Neural crest cell (in vitro differentiated cells): ENCODE measurements at regions not wholly inside any gene's neighbourhood (a gene's known extent, or its start where the extent isn't known, plus 50 kb on each side); places are given as distances from the start of the nearest gene placed in this dataset.

Experiments used
- DNase-seq: peaks from one replicate; pipeline ENCODE4 v3.0.0; 2021; ENCODE audit warnings: low read depth, mixed read lengths, low spot score
- H3K27ac Mint-ChIP-seq: one replicate; pipeline ENCODE4 v1.8.0; 2021; ENCODE audit warnings: mild to moderate bottlenecking, mixed read lengths; ENCODE audit not compliant: unreplicated experiment
- H3K27me3 Mint-ChIP-seq: 2 replicates; pipeline ENCODE4 v1.8.0; 2021; ENCODE audit warnings: low read depth, mild to moderate bottlenecking, mixed read lengths
- H3K36me3 Mint-ChIP-seq: 2 replicates; pipeline ENCODE4 v1.8.0; 2021; ENCODE audit warnings: low read depth, mild to moderate bottlenecking, mixed read lengths
- H3K4me1 Mint-ChIP-seq: 2 replicates; pipeline ENCODE4 v1.8.0; 2021; ENCODE audit warnings: mixed read lengths
- H3K4me3 Mint-ChIP-seq: one replicate; pipeline ENCODE4 v1.8.0; 2021; ENCODE audit warnings: mild to moderate bottlenecking, mixed read lengths
- H3K9me3 Mint-ChIP-seq: 2 replicates; pipeline ENCODE4 v1.8.0; 2021; ENCODE audit warnings: mixed read lengths
- CTCF ChIP-seq: fragments of 200-600 bp; sonication (generic); conservative IDR thresholded peaks from 2 replicates; pipeline ENCODE4 v1.5.0; 2021; ENCODE audit warnings: antibody characterized with exemption, mild to moderate bottlenecking

DNA sequence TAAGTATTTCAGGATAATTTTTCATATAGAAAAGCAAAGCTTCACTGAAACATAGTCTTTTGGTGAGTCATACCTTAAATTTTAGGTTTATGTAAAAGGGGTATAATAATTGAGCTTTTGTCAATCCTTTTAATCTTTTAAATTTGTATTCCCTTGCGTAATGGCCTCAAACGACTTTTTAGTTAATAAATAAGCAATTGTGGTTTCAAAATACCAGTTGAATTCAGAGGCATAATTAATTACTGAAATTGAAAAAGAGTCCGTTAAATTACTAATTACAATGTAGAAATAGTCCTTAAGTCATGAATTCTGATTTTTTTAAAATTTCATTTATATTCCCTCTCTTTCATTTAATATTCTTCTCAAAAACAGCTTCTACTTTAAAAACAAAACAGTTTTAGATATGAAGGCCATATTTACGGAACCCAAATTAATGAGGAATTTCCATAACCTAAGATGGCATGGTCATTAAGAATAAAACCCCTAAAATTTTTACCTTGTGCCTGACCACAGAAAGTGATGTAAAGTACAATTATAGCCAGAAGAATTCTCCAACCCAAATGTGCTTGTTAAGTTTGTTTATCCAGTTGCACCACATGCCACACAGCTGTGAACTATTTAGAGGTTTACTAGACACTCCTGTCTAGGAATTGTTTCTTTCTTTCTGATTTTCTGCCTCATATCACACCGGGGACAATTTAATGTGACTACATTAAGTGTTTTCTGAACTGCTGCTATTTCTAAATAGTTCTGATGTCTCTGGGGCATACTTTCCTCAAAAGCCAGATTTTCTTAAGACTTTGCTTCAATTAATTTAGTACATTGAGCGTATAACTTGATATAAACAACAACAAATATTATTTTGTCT is 60.7 kb upstream of the ITGA4 start:
- no peak for TF ChIP-seq CTCF
- Mint-ChIP-seq H3K27ac (no peak overlapping the region), H3K27me3 (no peaks in the 10 kb centered on the region), H3K4me3 (no peak overlapping the region), H3K4me1 (peaks cover 31% of the 10 kb centered on the region), H3K36me3 (peaks cover 2% of the 10 kb centered on the region), H3K9me3 (peaks cover 7% of the 10 kb centered on the region)
- no peak for DNase-seq

- no peak overlapping the region for H3K4me3 Mint-ChIP-seq
- H3K4me1 Mint-ChIP-seq: peaks cover 28% of the 10 kb centered on the region
- peaks cover 7% of the 10 kb centered on the region for H3K9me3 Mint-ChIP-seq
- peaks cover 2% of the 10 kb centered on the region for H3K36me3 Mint-ChIP-seq
- TF ChIP-seq CTCF: no peak
- H3K27me3 Mint-ChIP-seq: no peaks in the 10 kb centered on the region
- DNase-seq: no peak
- no peak overlapping the region for H3K27ac Mint-ChIP-seq
Observed at GRCh38 chr2:181397331-181397730, 59.9 kb upstream of the ITGA4 start.

DNA sequence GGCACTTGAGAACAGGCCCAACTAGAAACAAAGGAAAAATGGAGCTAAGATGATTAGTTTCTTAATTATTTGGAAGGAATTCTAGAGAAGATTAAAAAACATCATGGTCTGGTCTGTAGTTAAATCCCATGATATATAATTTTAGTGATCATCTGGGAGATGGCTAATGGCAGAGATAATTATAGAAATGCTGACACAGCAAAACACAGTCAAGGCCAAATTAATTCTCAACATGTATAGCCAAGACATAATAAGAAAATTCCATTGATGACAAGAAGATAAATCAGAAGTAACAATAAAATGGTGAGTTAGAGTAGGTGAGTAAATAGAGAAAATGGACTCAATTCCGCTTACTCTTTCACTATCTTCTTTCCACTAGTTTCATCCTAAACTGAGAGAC is 59.2 kb upstream of the ITGA4 start:
- H3K36me3 Mint-ChIP-seq: peaks cover 2% of the 10 kb centered on the region
- peaks cover 32% of the 10 kb centered on the region for H3K4me1 Mint-ChIP-seq
- DNase-seq: no peak
- H3K4me3 Mint-ChIP-seq: no peak overlapping the region
- TF ChIP-seq CTCF: no peak
- peaks cover 7% of the 10 kb centered on the region for H3K9me3 Mint-ChIP-seq
- H3K27me3 Mint-ChIP-seq: no peaks in the 10 kb centered on the region
- no peak overlapping the region for H3K27ac Mint-ChIP-seq

DNA sequence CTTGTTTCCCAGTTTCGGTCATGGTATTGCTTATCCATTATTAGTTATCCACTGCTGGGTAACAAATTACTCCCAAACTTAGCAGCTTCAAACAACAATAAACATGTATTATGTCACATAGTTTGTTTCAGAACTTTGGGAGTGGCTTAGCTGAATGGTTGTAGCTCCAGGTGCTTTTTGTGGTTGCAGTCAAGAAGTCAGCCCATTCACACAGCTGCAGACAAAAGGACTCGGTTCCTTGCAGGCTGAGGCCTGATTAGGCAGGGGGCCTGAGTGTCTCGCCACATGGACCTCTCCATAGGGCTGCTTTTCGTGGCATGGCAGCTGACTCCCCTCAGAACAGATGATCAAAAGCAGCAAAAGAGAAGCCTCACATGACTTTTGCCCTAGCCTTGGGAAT is 58.2 kb upstream of the ITGA4 start:
- Mint-ChIP-seq H3K27me3 (no peaks in the 10 kb centered on the region), H3K4me1 (peaks cover 28% of the 10 kb centered on the region), H3K27ac (no peak overlapping the region), H3K4me3 (no peak overlapping the region), H3K9me3 (peaks cover 7% of the 10 kb centered on the region), H3K36me3 (no peaks in the 10 kb centered on the region)
- DNase-seq: no peak
- no peak for TF ChIP-seq CTCF

DNA sequence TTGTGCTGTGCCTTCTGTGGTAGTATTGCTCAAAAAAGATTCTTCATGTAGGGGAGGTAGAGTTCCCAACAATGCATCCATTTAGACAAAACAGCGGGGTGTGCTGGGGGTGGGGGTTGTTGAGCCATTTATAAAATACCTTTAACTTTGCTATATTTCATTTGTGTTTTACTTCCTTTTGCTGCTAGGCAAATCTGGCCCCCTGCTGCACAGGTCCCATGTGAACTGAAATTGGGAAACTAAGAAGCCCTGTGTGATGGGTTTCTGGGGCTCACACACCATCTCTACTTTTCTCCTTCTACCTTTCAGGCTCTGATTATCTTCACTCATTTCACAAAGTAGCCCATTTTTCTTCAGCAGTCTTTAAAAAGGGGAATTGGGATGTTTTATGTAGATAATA is 52.7 kb upstream of the ITGA4 start:
- Mint-ChIP-seq H3K27ac (no peak overlapping the region), H3K4me1 (peaks cover 24% of the 10 kb centered on the region), H3K27me3 (no peaks in the 10 kb centered on the region), H3K4me3 (no peak overlapping the region), H3K36me3 (no peaks in the 10 kb centered on the region), H3K9me3 (peaks cover 2% of the 10 kb centered on the region)
- DNase-seq: no peak
- TF ChIP-seq CTCF: no peak
